ENCODE measurements at regions not wholly inside any gene's neighbourhood (a gene's known extent, or its start where the extent isn't known, plus 50 kb on each side); places are given as distances from the start of the nearest gene placed in this dataset.

DNA sequence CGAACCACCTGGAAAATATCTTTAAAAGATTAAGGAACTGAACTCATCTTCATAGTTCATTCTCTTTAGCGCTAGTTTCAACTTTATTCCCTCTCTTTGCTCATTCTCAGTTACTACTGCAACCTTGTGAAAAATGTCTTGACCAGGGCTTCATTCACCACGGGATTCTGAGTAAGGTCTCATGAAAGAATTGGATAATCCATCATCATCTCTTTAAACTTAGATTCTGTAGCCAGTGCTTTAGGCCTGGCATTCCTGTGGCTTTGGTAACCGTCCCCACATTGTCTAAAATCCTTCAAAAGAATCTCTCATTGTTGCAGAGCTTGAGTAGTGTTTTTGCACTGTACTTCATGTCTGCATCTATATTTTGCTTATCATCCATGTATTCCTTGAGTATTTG lies 229.5 kb downstream of the ETAA1 start:
- DNase-seq: no peak

DNA sequence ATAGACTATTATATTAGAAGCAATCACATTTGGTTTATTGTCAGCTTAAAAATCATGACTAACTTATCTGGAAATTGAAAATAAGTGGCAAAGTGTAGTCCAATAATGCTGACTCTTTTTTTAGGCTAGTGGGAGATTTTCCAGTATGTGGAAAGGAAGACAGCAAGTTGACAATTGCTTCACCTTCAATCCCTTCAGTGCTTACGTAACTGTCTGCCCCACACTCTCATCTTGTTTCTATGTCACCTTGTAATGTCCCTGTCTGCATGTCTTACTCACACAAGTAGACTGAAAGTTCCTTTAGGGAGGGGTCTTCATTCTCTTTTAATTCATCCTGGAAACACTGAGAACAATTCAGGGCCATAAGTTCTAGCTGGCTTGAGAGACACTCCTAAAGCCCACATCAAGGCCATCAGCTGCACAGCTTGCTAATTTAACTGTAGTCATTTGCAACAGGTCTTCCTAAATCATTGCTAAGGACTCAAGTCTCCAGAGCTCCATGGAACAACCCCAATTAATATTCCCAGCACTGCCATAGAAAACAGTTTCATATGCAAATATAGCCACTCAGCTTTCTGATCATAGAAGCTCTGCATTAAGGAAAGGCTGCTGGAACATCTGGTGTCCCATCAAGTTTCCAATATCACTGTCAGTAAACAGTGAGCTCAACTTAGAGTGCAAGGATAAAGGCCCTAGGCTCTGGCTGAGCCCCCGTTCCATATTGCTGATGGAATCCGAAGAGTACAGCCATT lies 230.5 kb downstream of the ETAA1 start:
- no peak for DNase-seq

DNA sequence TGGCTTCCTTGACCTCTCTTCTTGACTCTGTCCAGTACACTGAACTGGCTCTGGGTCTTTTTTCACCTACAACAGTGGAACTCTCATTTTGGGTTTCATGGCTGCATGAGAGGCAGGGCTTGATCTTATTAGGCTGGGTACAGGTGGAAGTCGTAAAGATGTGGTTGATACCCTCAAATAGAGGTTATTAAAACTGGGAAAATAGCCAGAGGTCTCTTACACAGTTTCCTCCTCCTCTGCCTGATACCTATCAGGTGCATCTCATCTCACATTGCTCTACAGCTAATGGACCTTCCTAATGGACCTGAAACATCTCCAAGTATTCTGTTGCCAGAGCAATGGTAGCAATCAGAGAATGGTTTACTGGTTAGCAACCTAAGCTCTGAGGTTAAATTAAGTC lies 231.8 kb downstream of the ETAA1 start:
- DNase-seq: no peak

DNA sequence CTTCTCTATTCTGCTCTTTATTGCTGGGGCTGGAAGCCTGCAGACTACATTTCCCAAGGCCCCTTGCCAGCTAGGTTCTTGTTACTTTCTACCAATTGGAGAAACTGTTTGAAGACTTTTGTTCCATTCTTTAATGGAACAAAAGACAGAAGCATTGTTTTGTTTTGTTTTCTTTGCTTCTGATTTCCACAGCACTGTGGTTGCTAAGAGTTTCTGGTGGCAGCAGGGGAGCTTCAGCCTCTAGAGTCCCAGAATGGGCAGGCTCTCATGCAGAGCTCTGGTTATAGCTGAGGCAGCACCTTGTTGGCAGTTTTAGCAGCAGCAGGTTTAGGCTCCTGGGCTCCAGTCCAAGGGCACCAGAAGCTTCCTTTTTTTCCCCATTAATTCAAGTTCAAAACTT lies 234.3 kb downstream of the ETAA1 start:
- DNase-seq: peak; percentile 83

DNA sequence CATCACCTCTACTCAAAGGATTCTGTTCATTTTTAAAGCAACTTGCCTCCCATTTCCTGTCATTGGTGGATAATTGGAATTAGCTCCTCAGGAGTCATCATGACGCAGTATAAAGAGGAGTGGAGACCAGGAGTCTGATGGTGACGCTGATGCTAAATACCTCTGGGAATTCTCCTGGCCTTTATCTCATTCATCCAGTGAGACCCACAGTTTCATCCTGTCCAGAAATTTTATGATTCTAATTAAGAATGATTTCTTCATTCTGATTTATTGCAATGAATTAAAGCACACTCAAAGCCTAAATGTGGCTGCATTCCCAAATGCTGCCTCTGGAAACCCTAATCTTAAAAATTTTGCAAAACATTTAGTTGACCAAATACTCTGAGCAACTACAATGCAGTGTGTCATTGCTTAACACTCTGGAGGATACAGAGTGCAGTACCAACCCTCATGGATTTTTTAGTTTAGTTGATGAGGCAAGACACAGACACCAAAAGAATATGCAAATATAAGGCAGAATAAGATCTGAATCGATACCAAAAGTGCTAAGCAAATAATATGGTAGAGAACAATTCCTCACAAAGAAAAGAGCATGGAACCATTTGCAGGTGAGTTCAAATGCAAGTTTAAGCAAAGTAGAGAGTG lies 236.2 kb downstream of the ETAA1 start:
- no peak for DNase-seq

DNA sequence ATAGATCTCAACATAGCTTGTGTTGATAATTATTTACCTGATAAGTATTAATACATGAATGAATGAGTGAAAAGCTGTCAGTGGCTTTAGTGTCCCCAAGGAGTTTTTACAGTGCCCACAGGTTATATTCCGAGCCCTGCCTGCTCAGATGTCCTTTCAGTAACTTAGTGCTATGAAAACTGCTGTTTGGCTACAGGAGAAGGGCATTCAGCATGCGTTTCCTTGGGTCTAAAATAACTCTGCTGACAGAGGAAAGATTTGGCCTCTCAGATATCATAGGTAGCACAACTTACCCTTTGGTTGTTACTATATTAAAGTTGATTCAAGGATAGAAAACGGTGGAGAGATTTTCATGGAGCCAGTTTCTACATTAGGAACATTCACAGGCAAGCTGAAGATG lies 241.0 kb downstream of the ETAA1 start:
- DNase-seq: no peak

DNA sequence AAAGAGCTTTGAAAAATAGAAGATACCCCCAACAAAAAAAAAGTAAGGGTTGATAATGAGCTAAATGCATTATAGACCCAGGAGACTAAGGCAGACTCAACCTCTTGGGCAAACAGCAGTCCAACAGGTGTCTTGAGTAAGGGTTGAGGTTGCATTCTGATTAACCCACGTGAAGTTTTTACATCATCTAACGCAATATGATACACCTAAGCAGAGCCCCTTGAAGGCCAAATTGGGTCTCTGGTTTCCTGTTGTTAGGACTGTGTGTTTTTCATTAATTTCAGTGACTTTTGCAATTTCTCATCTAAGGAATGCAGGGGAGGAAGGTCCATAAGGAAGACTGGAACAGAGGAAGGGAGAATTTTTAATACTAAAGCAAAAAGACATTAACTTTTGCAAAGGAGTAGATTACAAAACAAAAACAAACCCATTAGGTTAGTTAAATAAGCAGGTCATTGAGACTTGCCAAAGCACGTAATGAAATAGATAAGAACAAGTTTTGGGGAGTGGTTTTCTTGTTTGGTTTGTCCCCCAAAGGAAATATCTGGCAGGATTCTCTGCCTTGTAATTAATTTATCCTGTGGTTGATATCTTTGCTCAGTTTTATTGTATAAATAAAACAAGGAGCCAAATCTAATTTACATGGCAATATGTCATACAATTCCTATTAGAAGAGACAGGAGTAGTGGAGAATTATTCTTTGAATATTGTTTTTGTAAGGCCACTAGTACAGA lies 244.3 kb downstream of the ETAA1 start:
- no peak for DNase-seq

DNA sequence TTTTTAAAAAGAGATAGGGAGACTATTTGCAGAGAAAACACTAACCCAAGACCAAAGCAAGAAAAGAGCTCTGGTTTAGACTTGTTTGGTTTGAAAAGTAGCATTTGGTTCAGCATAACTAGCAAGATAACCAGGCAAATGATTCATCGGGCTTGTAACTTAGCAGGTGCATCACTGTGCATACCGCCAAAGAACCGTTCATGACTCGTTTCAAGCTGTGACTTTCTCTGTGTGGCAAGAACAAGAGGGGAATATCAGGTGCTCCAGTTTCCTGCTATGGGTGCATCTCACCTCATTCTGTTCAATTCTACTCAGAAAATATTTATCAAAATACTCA lies 244.9 kb downstream of the ETAA1 start:
- DNase-seq: no peak

DNA sequence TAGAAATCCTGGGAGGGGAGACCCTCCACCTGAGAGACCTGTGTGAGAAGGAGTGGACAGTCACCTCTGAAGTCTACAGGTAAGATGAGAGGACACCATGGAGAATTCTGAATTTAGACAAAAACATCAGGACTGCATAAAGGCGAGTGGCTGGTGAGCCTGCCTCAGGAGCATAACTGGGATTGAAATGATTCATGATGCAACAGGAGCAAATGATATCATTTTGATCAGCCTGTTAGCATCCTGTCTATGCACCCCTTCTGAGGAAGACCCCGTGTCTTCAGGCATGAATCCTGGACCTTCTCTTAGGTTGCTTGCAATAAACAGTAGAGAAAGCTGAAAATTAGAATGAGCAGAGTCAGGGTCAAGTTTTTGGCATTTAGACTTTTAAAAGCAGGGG lies 245.8 kb downstream of the ETAA1 start:
- DNase-seq: no peak

DNA sequence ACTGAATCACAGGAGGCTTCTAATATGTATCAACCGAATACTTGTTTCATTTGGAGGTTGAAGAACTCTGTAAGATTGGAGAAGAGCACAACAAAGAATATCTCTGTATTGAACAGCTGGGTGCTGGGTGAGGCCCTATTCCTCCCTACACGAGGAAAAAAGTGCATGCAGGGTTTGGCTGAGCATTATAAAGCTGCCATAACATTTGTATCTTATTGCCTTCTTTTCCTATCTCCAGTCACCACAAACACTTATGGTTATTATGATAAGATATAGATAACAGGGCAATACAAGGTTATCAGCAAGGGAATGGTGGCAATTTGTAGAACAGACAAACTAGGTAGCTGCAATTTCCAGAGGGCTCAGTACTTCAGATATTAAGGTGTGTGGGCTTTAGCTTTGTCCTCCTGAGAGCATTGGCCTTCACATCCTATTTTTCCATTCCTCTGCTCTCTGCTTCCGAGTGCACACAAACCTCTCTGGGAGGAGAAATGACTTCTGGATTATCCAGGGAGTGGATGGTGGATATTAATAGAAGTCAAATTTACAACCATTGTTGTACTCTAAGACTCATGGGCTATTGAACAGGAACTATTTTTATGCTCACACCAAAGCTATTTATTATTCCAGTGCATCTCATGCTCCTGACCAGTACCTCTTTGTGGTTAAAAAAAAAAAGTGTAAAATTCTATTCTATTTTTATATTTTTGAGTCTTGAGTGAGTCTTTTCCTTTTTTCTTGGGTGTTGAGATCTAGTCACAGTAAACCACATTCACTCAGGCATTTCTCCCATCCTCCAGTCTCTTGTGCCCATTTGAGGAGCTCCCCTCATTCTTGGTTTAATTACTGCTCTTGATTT lies 248.4 kb downstream of the ETAA1 start:
- DNase-seq: peak; percentile 37

DNA sequence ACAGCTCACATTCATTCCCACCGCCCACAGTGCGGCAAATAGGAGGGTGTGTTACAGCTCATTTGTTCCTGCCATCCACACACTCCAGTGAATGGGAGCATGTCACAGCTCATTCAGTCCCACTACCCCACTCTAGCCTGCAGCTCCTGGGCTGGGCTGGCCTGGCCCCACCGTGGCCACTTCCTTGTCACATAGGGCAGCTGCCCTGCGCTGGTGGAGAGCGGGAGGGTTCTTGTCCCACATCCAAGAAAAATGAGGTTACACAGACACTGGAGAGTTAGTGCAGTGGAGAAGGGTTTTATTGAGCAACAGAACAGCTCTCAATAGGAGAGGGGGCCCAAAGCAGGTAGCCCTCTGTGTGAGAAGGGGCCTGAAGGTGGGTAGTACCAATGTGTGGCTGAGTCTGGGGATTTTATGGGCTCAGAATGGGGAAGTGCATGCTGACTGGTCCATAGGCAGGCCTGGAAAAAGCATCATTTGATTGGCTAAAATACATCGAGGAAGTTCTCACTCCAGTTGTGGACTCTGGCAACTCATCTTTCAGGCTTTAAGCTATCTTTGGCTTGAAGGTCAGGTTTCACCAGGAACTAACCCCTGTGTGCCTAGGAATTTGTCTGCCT lies 249.7 kb downstream of the ETAA1 start:
- DNase-seq: peak; percentile 12

DNA sequence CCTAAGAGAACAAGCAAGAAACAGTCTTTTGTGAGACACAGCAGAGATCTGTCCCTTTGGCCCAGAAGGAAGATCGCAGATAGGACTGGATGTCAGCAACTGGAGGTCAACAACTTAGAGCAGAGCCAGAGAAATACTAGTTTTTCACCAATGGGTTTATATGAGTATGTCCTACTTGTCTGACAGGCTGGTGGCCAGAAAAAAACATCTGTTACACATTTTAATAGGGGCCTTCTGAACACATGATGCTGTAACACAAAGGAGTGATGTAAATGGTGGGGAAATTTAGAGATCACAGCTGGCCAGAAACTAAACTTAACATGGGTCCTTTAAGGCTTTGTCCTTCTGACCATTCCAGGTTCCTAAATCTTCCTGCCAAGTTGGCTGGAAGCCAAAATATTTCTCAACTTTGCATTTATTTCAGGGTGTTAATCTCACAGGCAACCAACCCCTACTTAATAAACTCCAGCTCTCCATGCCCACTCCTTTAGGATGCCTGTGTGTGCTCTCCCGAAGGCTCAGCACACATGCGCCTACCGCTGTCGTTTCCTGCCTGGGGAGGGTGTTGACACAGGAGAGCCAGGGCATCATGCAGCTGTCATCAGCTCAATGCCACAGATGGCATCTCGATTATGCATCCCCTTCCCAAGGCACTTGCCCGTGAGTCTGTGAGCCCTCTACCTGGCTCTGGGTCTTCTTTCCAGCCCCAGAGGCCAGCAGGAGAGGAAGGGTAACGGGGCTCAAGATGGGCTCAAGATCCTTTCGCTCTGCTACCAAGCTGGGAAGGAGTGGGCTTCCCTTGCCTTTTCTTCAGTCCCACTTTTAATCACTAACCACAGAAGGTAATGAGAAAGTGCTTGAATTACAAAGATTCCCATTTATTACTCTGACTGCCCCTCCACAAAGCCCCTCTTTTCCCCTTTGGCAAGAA lies 252.5 kb downstream of the ETAA1 start:
- no peak for DNase-seq

DNA sequence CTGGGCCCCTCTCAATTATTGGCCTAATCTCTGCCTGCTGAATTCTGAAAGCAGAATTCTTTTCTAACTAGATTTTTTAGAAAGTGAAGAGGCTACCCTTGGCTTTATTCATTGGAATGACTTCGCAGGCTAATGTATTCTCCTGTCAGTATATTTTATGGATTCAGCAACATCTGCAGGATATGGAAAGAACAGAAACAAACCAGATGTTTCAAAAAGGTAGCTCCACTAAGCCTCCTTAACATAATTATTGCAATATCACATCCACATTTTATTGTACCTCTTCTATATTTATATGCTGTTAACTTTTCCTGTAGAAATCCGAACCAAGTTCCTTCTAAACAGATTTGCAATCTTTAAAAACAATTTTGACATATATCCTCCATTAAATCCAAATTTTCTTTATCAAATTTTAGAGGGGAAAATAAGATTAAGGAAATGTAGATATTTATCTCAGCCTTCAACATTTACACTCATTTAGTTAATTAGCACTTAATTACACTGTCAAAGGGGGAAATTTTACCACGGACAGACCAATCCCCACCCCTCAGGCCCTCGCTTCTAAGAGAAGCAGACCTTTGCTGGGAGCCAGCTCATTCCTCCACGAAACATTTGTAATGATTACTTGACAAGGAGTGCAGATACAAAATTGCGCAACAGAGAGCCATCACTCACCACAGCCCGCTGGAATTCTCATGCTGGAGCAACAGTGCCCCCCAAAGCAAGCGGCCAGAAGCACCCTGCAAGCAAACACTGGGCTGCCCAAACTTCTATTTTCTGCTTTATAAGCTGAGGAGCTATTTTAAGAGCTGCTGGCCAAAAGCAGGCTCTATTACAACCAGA lies 253.4 kb downstream of the ETAA1 start:
- peak; percentile 88 for DNase-seq

DNA sequence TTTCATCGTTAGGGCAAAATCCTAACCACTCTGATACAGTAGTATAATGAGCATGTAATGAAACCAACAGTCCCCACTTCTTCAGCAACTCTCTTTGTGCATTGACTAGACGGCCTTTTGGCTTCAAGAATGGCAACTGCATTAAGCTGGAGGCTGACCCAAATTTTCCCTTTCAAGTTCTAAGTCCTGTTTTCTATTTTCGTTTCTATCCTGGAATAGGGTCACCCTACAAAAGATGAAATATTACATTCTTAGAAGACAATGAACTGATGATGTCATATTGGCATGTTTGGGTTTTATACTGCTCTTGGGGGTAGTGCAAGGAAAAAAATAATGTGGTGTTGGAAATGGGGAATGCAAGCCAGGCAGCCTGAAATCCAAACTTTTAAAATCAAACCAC lies 254.4 kb downstream of the ETAA1 start:
- DNase-seq: no peak

DNA sequence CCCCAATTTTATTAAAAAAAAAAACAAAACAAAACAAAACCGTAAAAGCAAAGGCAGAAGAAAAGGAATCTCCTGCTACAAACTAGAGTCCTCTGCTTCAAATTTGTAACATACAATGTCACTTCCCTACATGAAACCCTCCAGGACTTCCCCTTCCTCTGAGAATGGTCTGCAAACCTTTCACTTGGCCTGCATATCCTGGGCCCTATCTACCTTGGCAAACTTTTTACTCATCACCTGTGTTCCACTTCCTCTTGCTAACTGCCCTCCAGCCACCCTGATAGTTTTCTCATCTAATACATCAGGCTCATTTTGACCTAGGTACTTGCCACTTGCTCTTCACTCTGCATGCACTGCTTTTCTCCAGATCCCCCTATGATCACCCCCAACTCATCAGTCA lies 255.5 kb downstream of the ETAA1 start:
- DNase-seq: no peak

DNA sequence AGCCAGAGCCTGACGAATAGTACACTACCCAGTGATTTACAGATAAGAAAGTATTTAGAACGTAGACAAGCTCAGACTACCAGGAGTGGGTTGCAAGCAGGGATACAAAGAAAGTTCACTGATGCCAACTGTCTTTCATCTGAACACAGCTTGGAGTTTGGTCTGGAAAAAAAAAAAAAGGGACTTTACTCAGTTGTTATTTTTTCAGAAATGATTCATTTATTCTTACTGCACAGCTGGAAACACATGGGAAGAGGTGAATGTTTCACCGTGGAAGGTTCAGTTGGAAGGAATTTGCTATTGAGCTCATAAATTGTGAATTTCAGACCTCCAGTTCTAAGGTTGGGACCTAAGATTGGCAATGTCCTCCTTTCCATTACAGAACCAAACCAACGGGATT lies 259.7 kb downstream of the ETAA1 start:
- DNase-seq: no peak

DNA sequence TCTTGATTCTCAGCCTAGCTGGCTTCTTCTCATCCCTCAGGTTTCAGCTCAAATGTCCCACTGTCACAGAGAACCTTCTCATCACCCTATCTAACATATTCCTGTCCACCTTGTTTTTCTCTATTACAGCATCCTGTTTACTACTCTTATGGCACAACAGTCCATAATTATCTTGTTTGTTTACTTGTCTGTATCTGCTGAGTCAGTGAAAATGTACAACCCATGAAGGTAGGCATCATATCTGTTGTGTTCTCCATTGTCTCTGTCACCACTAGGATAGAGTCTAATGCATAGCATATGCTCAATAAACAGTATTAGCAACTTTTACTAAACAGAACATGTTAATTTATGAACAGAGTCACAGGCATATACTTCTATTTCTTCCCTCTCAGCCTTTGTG lies 261.7 kb downstream of the ETAA1 start:
- no peak for DNase-seq

DNA sequence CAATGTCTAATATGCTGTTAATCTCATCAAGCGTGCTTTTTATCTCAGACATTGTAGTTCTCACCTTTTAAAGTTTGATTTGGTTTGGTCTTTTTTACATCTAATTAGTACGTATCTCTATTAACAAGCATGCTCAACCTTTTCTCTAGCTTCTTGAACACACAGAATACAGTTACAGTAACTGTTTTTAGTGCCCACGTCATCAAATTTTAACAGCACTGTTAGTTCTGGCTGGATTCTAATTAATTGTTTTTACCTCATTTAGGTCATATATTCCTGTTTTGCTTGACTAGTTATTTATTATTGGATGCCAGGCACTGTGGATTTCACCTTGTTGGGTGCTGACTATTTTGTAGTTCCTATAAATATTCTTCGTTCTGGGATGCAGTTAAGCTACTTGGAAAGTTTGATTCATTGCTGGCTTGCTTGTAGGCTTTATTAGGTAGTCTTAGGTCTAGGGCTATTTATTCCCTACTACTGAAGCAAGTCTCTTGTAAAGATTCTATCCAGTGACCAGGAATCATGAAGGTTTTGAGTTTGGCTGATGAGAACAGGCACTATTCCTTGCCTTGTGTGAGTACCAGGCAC lies 263.0 kb downstream of the ETAA1 start:
- no peak for DNase-seq

DNA sequence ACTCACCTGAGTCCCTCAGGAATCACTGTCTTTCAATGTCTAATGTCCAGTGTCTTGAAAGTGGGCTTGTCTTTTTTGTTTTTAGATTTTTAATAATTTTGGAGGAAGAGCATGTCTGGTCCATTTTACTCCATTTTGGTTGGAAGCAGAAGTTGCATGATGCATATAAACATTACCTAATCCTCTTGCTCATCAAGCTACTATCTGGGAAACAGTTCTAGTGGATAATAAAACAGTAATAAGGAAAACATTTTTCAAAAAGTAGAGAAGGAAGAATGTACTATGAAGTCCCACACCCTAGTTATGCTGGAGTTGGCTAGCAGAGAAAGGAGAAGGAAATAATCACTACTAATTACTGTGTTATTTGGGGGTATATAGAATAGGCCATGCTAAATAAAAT lies 263.7 kb downstream of the ETAA1 start:
- DNase-seq: no peak

DNA sequence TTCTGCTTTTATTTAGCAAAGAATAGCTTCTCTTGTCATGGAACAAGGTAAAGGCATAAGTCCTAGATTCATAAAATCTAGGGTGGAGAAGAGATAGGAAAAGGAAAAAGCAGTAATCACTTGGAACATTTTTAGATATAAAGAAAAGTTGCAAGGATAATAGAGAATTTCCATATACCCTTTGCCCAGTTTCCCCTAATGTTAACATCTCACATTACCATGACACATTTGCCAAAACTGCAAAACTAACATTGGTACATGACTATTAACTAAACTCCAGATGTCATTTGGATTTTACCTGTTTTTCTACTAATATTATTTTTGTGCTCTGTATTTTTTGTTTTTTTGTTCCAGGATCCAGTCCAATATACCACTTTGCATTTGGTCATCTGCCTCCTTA lies 265.1 kb downstream of the ETAA1 start:
- DNase-seq: no peak
